ENCODE measurements at regions not wholly inside any gene's neighbourhood (a gene's known extent, or its start where the extent isn't known, plus 50 kb on each side); places are given as distances from the start of the nearest gene placed in this dataset.

GRCh38 chr13:107360010-107360409 is 792.1 kb upstream of the ARGLU1 start:
- Histone ChIP-seq H3K4me1 (ENCODE audit: control insufficient read depth in 1 of 2, insufficient read depth in 2 of 2, low read length in 2 of 2) (no peaks in the 10 kb centered on the region), H3K27ac (ENCODE audit: low read depth, low read length) (no peak overlapping the region), H3K9ac (ENCODE audit: low read depth in 1 of 2, low read length in 2 of 2) (no peak overlapping the region), H3K4me3 (ENCODE audit: low read depth in 1 of 2, low read length in 2 of 2) (no peak overlapping the region), H3K36me3 (ENCODE audit: control insufficient read depth in 1 of 2, insufficient read depth in 2 of 2, low read length in 2 of 2) (no peaks in the 10 kb centered on the region), H3K27me3 (ENCODE audit: control insufficient read depth in 1 of 2, insufficient read depth in 2 of 2, low read length in 2 of 2) (no peaks in the 10 kb centered on the region), H3K9me3 (ENCODE audit: control insufficient read depth in 1 of 2, low read length in 2 of 2) (no peaks in the 10 kb centered on the region)

GRCh38 chr13:107358866-107359265 is 790.9 kb upstream of the ARGLU1 start:
- no peaks in the 10 kb centered on the region for H3K27me3 ChIP-seq (ENCODE audit: control insufficient read depth in 1 of 2, insufficient read depth in 2 of 2, low read length in 2 of 2)
- H3K4me3 ChIP-seq (ENCODE audit: low read depth in 1 of 2, low read length in 2 of 2), result no peak overlapping the region
- H3K27ac ChIP-seq (ENCODE audit: low read depth, low read length), result no peak overlapping the region
- H3K9me3 ChIP-seq (ENCODE audit: control insufficient read depth in 1 of 2, low read length in 2 of 2), result no peaks in the 10 kb centered on the region
- H3K4me1 ChIP-seq (ENCODE audit: control insufficient read depth in 1 of 2, insufficient read depth in 2 of 2, low read length in 2 of 2), result no peaks in the 10 kb centered on the region
- H3K36me3 ChIP-seq (ENCODE audit: control insufficient read depth in 1 of 2, insufficient read depth in 2 of 2, low read length in 2 of 2), result no peaks in the 10 kb centered on the region
- no peak overlapping the region for H3K9ac ChIP-seq (ENCODE audit: low read depth in 1 of 2, low read length in 2 of 2)

- no peaks in the 10 kb centered on the region for H3K9me3 ChIP-seq (ENCODE audit: control insufficient read depth in 1 of 2, low read length in 2 of 2)
- no peak overlapping the region for H3K27ac ChIP-seq (ENCODE audit: low read depth, low read length)
- H3K27me3 ChIP-seq (ENCODE audit: control insufficient read depth in 1 of 2, insufficient read depth in 2 of 2, low read length in 2 of 2), result no peaks in the 10 kb centered on the region
- H3K4me1 ChIP-seq (ENCODE audit: control insufficient read depth in 1 of 2, insufficient read depth in 2 of 2, low read length in 2 of 2), result no peaks in the 10 kb centered on the region
- H3K36me3 ChIP-seq (ENCODE audit: control insufficient read depth in 1 of 2, insufficient read depth in 2 of 2, low read length in 2 of 2), result no peaks in the 10 kb centered on the region
- H3K9ac ChIP-seq (ENCODE audit: low read depth in 1 of 2, low read length in 2 of 2), result no peak overlapping the region
- no peak overlapping the region for H3K4me3 ChIP-seq (ENCODE audit: low read depth in 1 of 2, low read length in 2 of 2)
Observed at GRCh38 chr13:107351305-107351704, 783.4 kb upstream of the ARGLU1 start.

GRCh38 chr13:107348925-107349324 is 781.0 kb upstream of the ARGLU1 start:
- Histone ChIP-seq H3K4me3 (ENCODE audit: low read depth in 1 of 2, low read length in 2 of 2) (no peak overlapping the region), H3K9ac (ENCODE audit: low read depth in 1 of 2, low read length in 2 of 2) (no peak overlapping the region)

GRCh38 chr13:107348471-107348870 is 780.5 kb upstream of the ARGLU1 start:
- no peaks in the 10 kb centered on the region for H3K9me3 ChIP-seq (ENCODE audit: control insufficient read depth in 1 of 2, low read length in 2 of 2)
- no peaks in the 10 kb centered on the region for H3K27me3 ChIP-seq (ENCODE audit: control insufficient read depth in 1 of 2, insufficient read depth in 2 of 2, low read length in 2 of 2)

More at GRCh38 chr13:107348925-107349324, 781.0 kb upstream of the ARGLU1 start:
- H3K27ac ChIP-seq (ENCODE audit: low read depth, low read length), result no peak overlapping the region
- H3K36me3 ChIP-seq (ENCODE audit: control insufficient read depth in 1 of 2, insufficient read depth in 2 of 2, low read length in 2 of 2), result no peaks in the 10 kb centered on the region
- H3K9me3 ChIP-seq (ENCODE audit: control insufficient read depth in 1 of 2, low read length in 2 of 2), result no peaks in the 10 kb centered on the region
- H3K4me1 ChIP-seq (ENCODE audit: control insufficient read depth in 1 of 2, insufficient read depth in 2 of 2, low read length in 2 of 2), result no peaks in the 10 kb centered on the region
- no peaks in the 10 kb centered on the region for H3K27me3 ChIP-seq (ENCODE audit: control insufficient read depth in 1 of 2, insufficient read depth in 2 of 2, low read length in 2 of 2)

GRCh38 chr13:107347641-107348369 is 779.9 kb upstream of the ARGLU1 start:
- H3K36me3 ChIP-seq (ENCODE audit: control insufficient read depth in 1 of 2, insufficient read depth in 2 of 2, low read length in 2 of 2), result no peaks in the 10 kb centered on the region
- H3K4me1 ChIP-seq (ENCODE audit: control insufficient read depth in 1 of 2, insufficient read depth in 2 of 2, low read length in 2 of 2), result no peaks in the 10 kb centered on the region
- no peaks in the 10 kb centered on the region for H3K9me3 ChIP-seq (ENCODE audit: control insufficient read depth in 1 of 2, low read length in 2 of 2)
- no peak overlapping the region for H3K27ac ChIP-seq (ENCODE audit: low read depth, low read length)
- H3K4me3 ChIP-seq (ENCODE audit: low read depth in 1 of 2, low read length in 2 of 2), result no peak overlapping the region
- no peak overlapping the region for H3K9ac ChIP-seq (ENCODE audit: low read depth in 1 of 2, low read length in 2 of 2)
- no peaks in the 10 kb centered on the region for H3K27me3 ChIP-seq (ENCODE audit: control insufficient read depth in 1 of 2, insufficient read depth in 2 of 2, low read length in 2 of 2)

More at GRCh38 chr13:107348471-107348870, 780.5 kb upstream of the ARGLU1 start:
- H3K4me3 ChIP-seq (ENCODE audit: low read depth in 1 of 2, low read length in 2 of 2), result no peak overlapping the region
- H3K36me3 ChIP-seq (ENCODE audit: control insufficient read depth in 1 of 2, insufficient read depth in 2 of 2, low read length in 2 of 2), result no peaks in the 10 kb centered on the region
- H3K4me1 ChIP-seq (ENCODE audit: control insufficient read depth in 1 of 2, insufficient read depth in 2 of 2, low read length in 2 of 2), result no peaks in the 10 kb centered on the region
- H3K9ac ChIP-seq (ENCODE audit: low read depth in 1 of 2, low read length in 2 of 2), result no peak overlapping the region
- H3K27ac ChIP-seq (ENCODE audit: low read depth, low read length), result no peak overlapping the region

GRCh38 chr13:107342747-107343146 is 774.8 kb upstream of the ARGLU1 start:
- no peaks in the 10 kb centered on the region for H3K4me1 ChIP-seq (ENCODE audit: control insufficient read depth in 1 of 2, insufficient read depth in 2 of 2, low read length in 2 of 2)
- no peak overlapping the region for H3K27ac ChIP-seq (ENCODE audit: low read depth, low read length)
- no peak overlapping the region for H3K9ac ChIP-seq (ENCODE audit: low read depth in 1 of 2, low read length in 2 of 2)
- H3K4me3 ChIP-seq (ENCODE audit: low read depth in 1 of 2, low read length in 2 of 2), result no peak overlapping the region
- H3K9me3 ChIP-seq (ENCODE audit: control insufficient read depth in 1 of 2, low read length in 2 of 2), result no peaks in the 10 kb centered on the region
- no peaks in the 10 kb centered on the region for H3K36me3 ChIP-seq (ENCODE audit: control insufficient read depth in 1 of 2, insufficient read depth in 2 of 2, low read length in 2 of 2)
- H3K27me3 ChIP-seq (ENCODE audit: control insufficient read depth in 1 of 2, insufficient read depth in 2 of 2, low read length in 2 of 2), result no peaks in the 10 kb centered on the region

- Histone ChIP-seq H3K9me3 (ENCODE audit: control insufficient read depth in 1 of 2, low read length in 2 of 2) (no peaks in the 10 kb centered on the region), H3K36me3 (ENCODE audit: control insufficient read depth in 1 of 2, insufficient read depth in 2 of 2, low read length in 2 of 2) (no peaks in the 10 kb centered on the region), H3K27me3 (ENCODE audit: control insufficient read depth in 1 of 2, insufficient read depth in 2 of 2, low read length in 2 of 2) (no peaks in the 10 kb centered on the region), H3K4me1 (ENCODE audit: control insufficient read depth in 1 of 2, insufficient read depth in 2 of 2, low read length in 2 of 2) (no peaks in the 10 kb centered on the region), H3K9ac (ENCODE audit: low read depth in 1 of 2, low read length in 2 of 2) (no peak overlapping the region), H3K27ac (ENCODE audit: low read depth, low read length) (no peak overlapping the region), H3K4me3 (ENCODE audit: low read depth in 1 of 2, low read length in 2 of 2) (no peak overlapping the region)
Observed at GRCh38 chr13:107339209-107339608, 771.3 kb upstream of the ARGLU1 start.

- H3K4me1 ChIP-seq (ENCODE audit: control insufficient read depth in 1 of 2, insufficient read depth in 2 of 2, low read length in 2 of 2), result no peaks in the 10 kb centered on the region
- no peaks in the 10 kb centered on the region for H3K27me3 ChIP-seq (ENCODE audit: control insufficient read depth in 1 of 2, insufficient read depth in 2 of 2, low read length in 2 of 2)
- H3K27ac ChIP-seq (ENCODE audit: low read depth, low read length), result no peak overlapping the region
- H3K36me3 ChIP-seq (ENCODE audit: control insufficient read depth in 1 of 2, insufficient read depth in 2 of 2, low read length in 2 of 2), result no peaks in the 10 kb centered on the region
- H3K9me3 ChIP-seq (ENCODE audit: control insufficient read depth in 1 of 2, low read length in 2 of 2), result no peaks in the 10 kb centered on the region
- H3K9ac ChIP-seq (ENCODE audit: low read depth in 1 of 2, low read length in 2 of 2), result no peak overlapping the region
- H3K4me3 ChIP-seq (ENCODE audit: low read depth in 1 of 2, low read length in 2 of 2), result no peak overlapping the region
Observed at GRCh38 chr13:107332188-107332587, 764.3 kb upstream of the ARGLU1 start.

- H3K9me3 ChIP-seq (ENCODE audit: control insufficient read depth in 1 of 2, low read length in 2 of 2), result no peaks in the 10 kb centered on the region
- no peaks in the 10 kb centered on the region for H3K27me3 ChIP-seq (ENCODE audit: control insufficient read depth in 1 of 2, insufficient read depth in 2 of 2, low read length in 2 of 2)
- H3K36me3 ChIP-seq (ENCODE audit: control insufficient read depth in 1 of 2, insufficient read depth in 2 of 2, low read length in 2 of 2), result no peaks in the 10 kb centered on the region
- H3K4me1 ChIP-seq (ENCODE audit: control insufficient read depth in 1 of 2, insufficient read depth in 2 of 2, low read length in 2 of 2), result no peaks in the 10 kb centered on the region
- H3K4me3 ChIP-seq (ENCODE audit: low read depth in 1 of 2, low read length in 2 of 2), result no peak overlapping the region
- no peak overlapping the region for H3K9ac ChIP-seq (ENCODE audit: low read depth in 1 of 2, low read length in 2 of 2)
- no peak overlapping the region for H3K27ac ChIP-seq (ENCODE audit: low read depth, low read length)
Observed at GRCh38 chr13:107331359-107331758, 763.4 kb upstream of the ARGLU1 start.

Data from duodenal mucosa (tissue), 2 donors.